GM23338 (cell line): ENCODE measurements at regions not wholly inside any gene's neighbourhood (a gene's known extent, or its start where the extent isn't known, plus 50 kb on each side); places are given as distances from the start of the nearest gene placed in this dataset.

ENCODE experiments used
- ATAC-seq: fragments of 200-7000 bp; cut with Tn5 transposase; 3 replicates; pipeline ENCODE4 v1.9.1; 2020
- DNase-seq: peaks from one replicate; pipeline ENCODE4 v3.0.0-alpha.2; 2015; ENCODE audit warnings: low spot score
- H2AFZ ChIP-seq: fragments of 200-600 bp; sonication (generic); 2 replicates; pipeline ENCODE4 v1.8.0; 2016; ENCODE audit warnings: antibody characterized with exemption, mild to moderate bottlenecking, moderate library complexity
- H3F3A ChIP-seq: fragments of 200-600 bp; sonication (generic); replicated peaks from 2 replicates; pipeline ENCODE4 v1.8.0; 2017; ENCODE audit warnings: antibody characterized with exemption, mixed run types, low read depth
- H3K27ac ChIP-seq: fragments of 200-600 bp; sonication (generic); 2 replicates; pipeline ENCODE4 v1.6.1; 2016; ENCODE audit warnings: low read depth
- H3K27me3 ChIP-seq: fragments of 200-600 bp; sonication (generic); 2 replicates; pipeline ENCODE4 v1.8.0; 2016; ENCODE audit warnings: mild to moderate bottlenecking, mixed run types, moderate library complexity; ENCODE audit not compliant: insufficient read depth
- H3K36me3 ChIP-seq: fragments of 200-600 bp; sonication (generic); 2 replicates; pipeline ENCODE4 v1.8.0; 2016; ENCODE audit warnings: mild to moderate bottlenecking; ENCODE audit not compliant: insufficient read depth
- H3K4me1 ChIP-seq: fragments of 200-600 bp; sonication (generic); 2 replicates; pipeline ENCODE4 v1.8.0; 2016; ENCODE audit warnings: mild to moderate bottlenecking, moderate library complexity; ENCODE audit not compliant: insufficient read depth
- H3K4me2 ChIP-seq: fragments of 200-600 bp; sonication (generic); 2 replicates; pipeline ENCODE4 v1.7.1; 2017; ENCODE audit warnings: mixed run types
- H3K4me3 ChIP-seq: fragments of 200-600 bp; sonication (generic); 2 replicates; pipeline ENCODE4 v1.6.1; 2016; ENCODE audit warnings: mixed run types
- H3K79me2 ChIP-seq: fragments of 200-600 bp; sonication (generic); replicated peaks from 2 replicates; pipeline ENCODE4 v1.8.0; 2017; ENCODE audit warnings: mild to moderate bottlenecking; ENCODE audit not compliant: insufficient read depth
- H3K9me2 ChIP-seq: fragments of 200-600 bp; sonication (generic); 2 replicates; pipeline ENCODE4 v1.8.0; 2017; ENCODE audit not compliant: insufficient read depth
- H4K20me1 ChIP-seq: fragments of 200-600 bp; sonication (generic); replicated peaks from 2 replicates; pipeline ENCODE4 v1.8.0; 2017; ENCODE audit warnings: mild to moderate bottlenecking; ENCODE audit not compliant: insufficient read depth
- H3K27ac Mint-ChIP-seq: 2 replicates; pipeline ENCODE4 v1.8.0; 2020; ENCODE audit warnings: inconsistent platforms, mild to moderate bottlenecking, moderate library complexity, mixed read lengths
- H3K27me3 Mint-ChIP-seq: 3 replicates; pipeline ENCODE4 v1.8.0; 2022; ENCODE audit warnings: low read depth, mild to moderate bottlenecking, moderate library complexity, mixed read lengths, inconsistent platforms; ENCODE audit not compliant: insufficient read depth, poor library complexity
- H3K36me3 Mint-ChIP-seq: 3 replicates; pipeline ENCODE4 v1.8.0; 2021; ENCODE audit warnings: low read depth, mild to moderate bottlenecking, inconsistent platforms, moderate library complexity, mixed read lengths
- H3K4me1 Mint-ChIP-seq: 3 replicates; pipeline ENCODE4 v1.8.0; 2020; ENCODE audit warnings: mild to moderate bottlenecking, inconsistent platforms, mixed read lengths
- H3K4me3 Mint-ChIP-seq: 3 replicates; pipeline ENCODE4 v1.8.0; 2021; ENCODE audit warnings: moderate library complexity, mild to moderate bottlenecking, inconsistent platforms, mixed read lengths
- H3K9me3 Mint-ChIP-seq: 3 replicates; pipeline ENCODE4 v1.8.0; 2020; ENCODE audit warnings: moderate library complexity, mild to moderate bottlenecking, inconsistent platforms, mixed read lengths
- CREB1 ChIP-seq: fragments of 250-450 bp; sonication (Bioruptor Pico); IDR thresholded peaks from 2 replicates; pipeline ENCODE4 v1.5.0; 2020; ENCODE audit warnings: low read depth, mild to moderate bottlenecking, moderate library complexity
- EZH2 ChIP-seq: fragments of 200-600 bp; sonication (generic); IDR thresholded peaks from one replicate; pipeline ENCODE4 v1.8.0; 2017; ENCODE audit warnings: antibody characterized with exemption, mild to moderate bottlenecking, low read depth; ENCODE audit not compliant: unreplicated experiment
- EZH2phosphoT487 ChIP-seq: fragments of 200-600 bp; sonication (generic); IDR thresholded peaks from one replicate; pipeline ENCODE4 v1.8.1; 2018; ENCODE audit warnings: antibody characterized with exemption; ENCODE audit not compliant: unreplicated experiment
- JUNB ChIP-seq: IDR thresholded peaks from one replicate; pipeline ENCODE4 v1.6.1; 2016; ENCODE audit warnings: antibody characterized with exemption; ENCODE audit not compliant: unreplicated experiment
- NANOG ChIP-seq: IDR thresholded peaks from 2 replicates; pipeline ENCODE4 v1.6.1; 2016; ENCODE audit warnings: antibody characterized with exemption, borderline replicate concordance
- STAT1 ChIP-seq: IDR thresholded peaks from one replicate; pipeline ENCODE4 v1.6.1; 2016; ENCODE audit warnings: antibody characterized with exemption; ENCODE audit not compliant: unreplicated experiment
- ZNF114 ChIP-seq: fragments of 250-450 bp; sonication (Bioruptor Pico); IDR thresholded peaks from 2 replicates; pipeline ENCODE4 v1.5.0; 2020; ENCODE audit warnings: mild to moderate bottlenecking, moderate library complexity
- TF ChIP-seq, protein P1 (sequence below): IDR thresholded peaks from 2 replicates; pipeline ENCODE4 v1.6.1; 2016; ENCODE audit warnings: antibody characterized with exemption
- TF ChIP-seq, protein P2 (sequence below), 2 experiments: fragments of 200-600 bp in 1 of 2; sonication (generic) in 1 of 2; conservative IDR thresholded peaks; 2 replicates each; pipeline versions ENCODE4 v1.5.1 to v1.6.1; 2016 to 2017; ENCODE audit warnings: antibody characterized with exemption in 2 of 2, low read depth in 2 of 2, mild to moderate bottlenecking in 2 of 2, moderate library complexity in 1 of 2

DNA sequence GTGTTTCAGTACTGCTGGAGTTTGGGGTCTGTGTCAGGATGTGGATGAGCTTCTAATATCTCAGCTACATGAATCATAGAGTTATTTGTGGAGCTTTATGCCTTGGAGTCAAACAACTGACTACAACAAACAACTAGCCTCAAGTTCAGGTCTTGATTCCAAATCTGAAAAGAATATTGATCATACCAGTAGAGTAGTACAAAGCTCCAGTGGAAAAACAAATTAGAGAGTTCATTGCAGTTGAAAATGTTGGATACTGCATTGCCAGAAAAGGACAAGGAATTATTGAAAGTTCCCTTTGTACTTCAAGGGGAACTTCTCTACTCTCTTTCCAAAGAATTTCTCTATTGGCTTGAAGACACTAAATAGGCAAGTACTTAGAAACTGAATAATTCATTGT lies 117.6 kb upstream of the CTTNBP2 start:
- Histone ChIP-seq H3K27ac (no peak overlapping the region), H3K9me2 (peaks cover 9% of the 10 kb centered on the region), H3K4me3 (no peak overlapping the region), H3K27me3 (no peaks in the 10 kb centered on the region), H3K79me2 (no peaks in the 10 kb centered on the region), H4K20me1 (no peaks in the 10 kb centered on the region), H3F3A (no peaks in the 10 kb centered on the region), H3K4me1 (no peaks in the 10 kb centered on the region), H3K36me3 (no peaks in the 10 kb centered on the region), H2AFZ (no peak overlapping the region), H3K4me2 (no peak overlapping the region)
- ATAC-seq (no peak), DNase-seq (no peak)
- no peaks in the 10 kb centered on the region; the same call in 2 of the 3 replicates for H3K9me3 Mint-ChIP-seq
- TF ChIP-seq NANOG (no peak), JUNB (no peak), EZH2phosphoT487 (no peak), ZNF114 (CRISPR knock-in tag) (no peak), EZH2 (no peak), STAT1 (no peak)
- TF ChIP-seq, protein P1, sequence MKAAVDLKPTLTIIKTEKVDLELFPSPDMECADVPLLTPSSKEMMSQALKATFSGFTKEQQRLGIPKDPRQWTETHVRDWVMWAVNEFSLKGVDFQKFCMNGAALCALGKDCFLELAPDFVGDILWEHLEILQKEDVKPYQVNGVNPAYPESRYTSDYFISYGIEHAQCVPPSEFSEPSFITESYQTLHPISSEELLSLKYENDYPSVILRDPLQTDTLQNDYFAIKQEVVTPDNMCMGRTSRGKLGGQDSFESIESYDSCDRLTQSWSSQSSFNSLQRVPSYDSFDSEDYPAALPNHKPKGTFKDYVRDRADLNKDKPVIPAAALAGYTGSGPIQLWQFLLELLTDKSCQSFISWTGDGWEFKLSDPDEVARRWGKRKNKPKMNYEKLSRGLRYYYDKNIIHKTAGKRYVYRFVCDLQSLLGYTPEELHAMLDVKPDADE = no peak
- TF ChIP-seq, protein P2, sequence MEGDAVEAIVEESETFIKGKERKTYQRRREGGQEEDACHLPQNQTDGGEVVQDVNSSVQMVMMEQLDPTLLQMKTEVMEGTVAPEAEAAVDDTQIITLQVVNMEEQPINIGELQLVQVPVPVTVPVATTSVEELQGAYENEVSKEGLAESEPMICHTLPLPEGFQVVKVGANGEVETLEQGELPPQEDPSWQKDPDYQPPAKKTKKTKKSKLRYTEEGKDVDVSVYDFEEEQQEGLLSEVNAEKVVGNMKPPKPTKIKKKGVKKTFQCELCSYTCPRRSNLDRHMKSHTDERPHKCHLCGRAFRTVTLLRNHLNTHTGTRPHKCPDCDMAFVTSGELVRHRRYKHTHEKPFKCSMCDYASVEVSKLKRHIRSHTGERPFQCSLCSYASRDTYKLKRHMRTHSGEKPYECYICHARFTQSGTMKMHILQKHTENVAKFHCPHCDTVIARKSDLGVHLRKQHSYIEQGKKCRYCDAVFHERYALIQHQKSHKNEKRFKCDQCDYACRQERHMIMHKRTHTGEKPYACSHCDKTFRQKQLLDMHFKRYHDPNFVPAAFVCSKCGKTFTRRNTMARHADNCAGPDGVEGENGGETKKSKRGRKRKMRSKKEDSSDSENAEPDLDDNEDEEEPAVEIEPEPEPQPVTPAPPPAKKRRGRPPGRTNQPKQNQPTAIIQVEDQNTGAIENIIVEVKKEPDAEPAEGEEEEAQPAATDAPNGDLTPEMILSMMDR (conservative IDR thresholded peaks at IDR 0.05; ENCODE audit: low read depth in 2 of 2) = no peak
- H3K4me1 Mint-ChIP-seq = peaks cover 14% of the 10 kb centered on the region
- H3K27ac Mint-ChIP-seq = no peak overlapping the region
- H3K4me3 Mint-ChIP-seq = no peak overlapping the region
- H3K27me3 Mint-ChIP-seq = peaks cover under 1% of the 10 kb centered on the region
- no peaks in the 10 kb centered on the region for H3K36me3 Mint-ChIP-seq

GRCh38 chr7:117992635-117993376 lies 119.6 kb upstream of the CTTNBP2 start:
- no peak overlapping the region for H3K27ac Mint-ChIP-seq
- H3K4me3 ChIP-seq = no peak overlapping the region
- H4K20me1 ChIP-seq = no peaks in the 10 kb centered on the region
- H3K27ac ChIP-seq = no peak overlapping the region
- H3K9me2 ChIP-seq = peaks cover 17% of the 10 kb centered on the region
- no peaks in the 10 kb centered on the region for H3K36me3 ChIP-seq
- DNase-seq (no peak), ATAC-seq (no peak)
- no peaks in the 10 kb centered on the region for H3K27me3 ChIP-seq
- no peak overlapping the region for H3K4me3 Mint-ChIP-seq
- H3K4me2 ChIP-seq = no peak overlapping the region
- no peak overlapping the region for H2AFZ ChIP-seq
- H3K27me3 Mint-ChIP-seq = peaks cover 2% of the 10 kb centered on the region
- H3K4me1 ChIP-seq = no peaks in the 10 kb centered on the region
- H3F3A ChIP-seq = no peaks in the 10 kb centered on the region
- peaks cover 15% of the 10 kb centered on the region for H3K4me1 Mint-ChIP-seq
- TF ChIP-seq EZH2 = no peak
- TF ChIP-seq STAT1 = no peak
- no peak for TF ChIP-seq CREB1 (CRISPR knock-in tag)
- H3K9me3 Mint-ChIP-seq = peaks cover 3% of the 10 kb centered on the region; the same call in 1 of the 3 replicates
- H3K36me3 Mint-ChIP-seq = no peaks in the 10 kb centered on the region
- no peaks in the 10 kb centered on the region for H3K79me2 ChIP-seq
